RCC 7860 (cell line): ENCODE measurements at regions not wholly inside any gene's neighbourhood (a gene's known extent, or its start where the extent isn't known, plus 50 kb on each side); places are given as distances from the start of the nearest gene placed in this dataset.

ENCODE experiments used
- DNase-seq: peaks from one replicate; pipeline ENCODE4 v3.0.0-alpha.2; 2015; ENCODE audit warnings: low spot score
- FAIRE-seq: peaks from 2 replicates; lab custom pipeline; 2012; peaks lifted over from hg19 to GRCh38; lab: Jason Lieb, UNC

GRCh38 chr18:78378403-78378802, 601.2 kb upstream of the SALL3 start:
- FAIRE-seq, result no peak
- DNase-seq, result no peak

- FAIRE-seq (no peak), DNase-seq (no peak)
Observed at GRCh38 chr18:78378983-78379382, 600.6 kb upstream of the SALL3 start.

- DNase-seq, result no peak
- FAIRE-seq, result no peak
Observed at GRCh38 chr18:78390348-78390951, 589.2 kb upstream of the SALL3 start.

- FAIRE-seq, result no peak
Observed at GRCh38 chr18:78390952-78391348, 588.7 kb upstream of the SALL3 start.

GRCh38 chr18:78393086-78393862, 586.3 kb upstream of the SALL3 start:
- FAIRE-seq, result no peak
- no peak for DNase-seq

More at GRCh38 chr18:78390952-78391348, 588.7 kb upstream of the SALL3 start:
- DNase-seq, result no peak

- FAIRE-seq (no peak), DNase-seq (no peak)
Observed at GRCh38 chr18:78396077-78396476, 583.5 kb upstream of the SALL3 start.

GRCh38 chr18:78396756-78397155, 582.9 kb upstream of the SALL3 start:
- no peak for DNase-seq
- FAIRE-seq, result no peak

GRCh38 chr18:78399992-78400503, 579.6 kb upstream of the SALL3 start:
- FAIRE-seq (no peak), DNase-seq (no peak)

GRCh38 chr18:78402440-78402839, 577.2 kb upstream of the SALL3 start:
- DNase-seq (no peak), FAIRE-seq (no peak)

GRCh38 chr18:78402966-78403365, 576.7 kb upstream of the SALL3 start:
- FAIRE-seq (no peak), DNase-seq (no peak)

GRCh38 chr18:78403371-78403770, 576.2 kb upstream of the SALL3 start:
- DNase-seq, result no peak
- FAIRE-seq, result no peak

GRCh38 chr18:78405763-78406162, 573.9 kb upstream of the SALL3 start:
- FAIRE-seq, result no peak
- no peak for DNase-seq

GRCh38 chr18:78406743-78407465, 572.7 kb upstream of the SALL3 start:
- no peak for FAIRE-seq
- DNase-seq, result no peak

GRCh38 chr18:78407466-78407844, 572.2 kb upstream of the SALL3 start:
- DNase-seq, result no peak
- no peak for FAIRE-seq

GRCh38 chr18:78408623-78409022, 571.0 kb upstream of the SALL3 start:
- DNase-seq, result no peak
- no peak for FAIRE-seq

GRCh38 chr18:78410094-78410786, 569.4 kb upstream of the SALL3 start:
- FAIRE-seq (no peak), DNase-seq (no peak)

- DNase-seq, result no peak
- no peak for FAIRE-seq
Observed at GRCh38 chr18:78411539-78411938, 568.1 kb upstream of the SALL3 start.

GRCh38 chr18:78414302-78414701, 565.3 kb upstream of the SALL3 start:
- DNase-seq, result no peak
- FAIRE-seq, result no peak

- FAIRE-seq, result no peak
- no peak for DNase-seq
Observed at GRCh38 chr18:78416853-78417252, 562.8 kb upstream of the SALL3 start.

- DNase-seq, result no peak
- no peak for FAIRE-seq
Observed at GRCh38 chr18:78418379-78418778, 561.2 kb upstream of the SALL3 start.

- DNase-seq, result no peak
- FAIRE-seq, result no peak
Observed at GRCh38 chr18:78419171-78419570, 560.4 kb upstream of the SALL3 start.
